ENCODE measurements at regions not wholly inside any gene's neighbourhood (a gene's known extent, or its start where the extent isn't known, plus 50 kb on each side); places are given as distances from the start of the nearest gene placed in this dataset.

- intact Hi-C loops (cut with DNase I) = no loop called here
- Histone ChIP-seq H3K36me3 (no peaks in the 10 kb centered on the region), H3K27me3 (no peaks in the 10 kb centered on the region), H3K27ac (no peak overlapping the region), H3K4me3 (no peak overlapping the region), H3K9me3 (no peaks in the 10 kb centered on the region), H3K4me1 (no peaks in the 10 kb centered on the region)
- no peak for TF ChIP-seq CTCF (IDR thresholded peaks at IDR 0.05)
- DNase-seq (no peak), ATAC-seq (no peak)
Measured at GRCh38 chr1:99570486-99571089, 75.3 kb upstream of the PALMD start.

GRCh38 chr1:99571092-99571734 lies 74.7 kb upstream of the PALMD start:
- Histone ChIP-seq H3K36me3 (no peaks in the 10 kb centered on the region), H3K27ac (no peak overlapping the region), H3K4me1 (no peaks in the 10 kb centered on the region), H3K27me3 (no peaks in the 10 kb centered on the region), H3K9me3 (no peaks in the 10 kb centered on the region), H3K4me3 (no peak overlapping the region)
- no peak for ATAC-seq
- no peak for DNase-seq
- no peak for TF ChIP-seq CTCF (IDR thresholded peaks at IDR 0.05)
- intact Hi-C loops (cut with DNase I) = no loop called here

- DNase-seq = no peak
Measured at GRCh38 chr1:99573431-99574217, 72.3 kb upstream of the PALMD start.

GRCh38 chr1:99577313-99577712 lies 68.6 kb upstream of the PALMD start:
- Histone ChIP-seq H3K36me3 (no peaks in the 10 kb centered on the region), H3K9me3 (no peaks in the 10 kb centered on the region), H3K27ac (no peak overlapping the region), H3K4me1 (no peaks in the 10 kb centered on the region), H3K4me3 (no peak overlapping the region), H3K27me3 (no peaks in the 10 kb centered on the region)
- intact Hi-C loops (cut with DNase I) = no loop called here
- ATAC-seq = no peak
- TF ChIP-seq CTCF (IDR thresholded peaks at IDR 0.05) = no peak
- no peak for DNase-seq

More at GRCh38 chr1:99573431-99574217, 72.3 kb upstream of the PALMD start:
- Histone ChIP-seq H3K4me1 (no peaks in the 10 kb centered on the region), H3K36me3 (no peaks in the 10 kb centered on the region), H3K27ac (no peak overlapping the region), H3K27me3 (no peaks in the 10 kb centered on the region), H3K9me3 (no peaks in the 10 kb centered on the region), H3K4me3 (no peak overlapping the region)
- intact Hi-C loops (cut with DNase I) = no loop called here
- no peak for TF ChIP-seq CTCF (IDR thresholded peaks at IDR 0.05)
- no peak for ATAC-seq

GRCh38 chr1:99579691-99580172 lies 66.2 kb upstream of the PALMD start:
- intact Hi-C loops (cut with DNase I) = no loop called here
- no peak for ATAC-seq

More at GRCh38 chr1:99579691-99580172, 66.2 kb upstream of the PALMD start:
- Histone ChIP-seq H3K4me1 (no peaks in the 10 kb centered on the region), H3K27ac (no peak overlapping the region), H3K36me3 (no peaks in the 10 kb centered on the region), H3K9me3 (no peaks in the 10 kb centered on the region), H3K27me3 (no peaks in the 10 kb centered on the region), H3K4me3 (no peak overlapping the region)
- no peak for DNase-seq
- TF ChIP-seq CTCF (IDR thresholded peaks at IDR 0.05) = no peak

Measured in left lung (tissue), 4 donors.